MM.1S (cell line): ENCODE measurements at regions not wholly inside any gene's neighbourhood (a gene's known extent, or its start where the extent isn't known, plus 50 kb on each side); places are given as distances from the start of the nearest gene placed in this dataset.

Experiments
- EZH2 ChIP-seq: fragments of 300-600 bp; sonication (generic); optimal IDR thresholded peaks from 2 replicates; pipeline ENCODE3; 2017; ENCODE audit warnings: low read depth, mild to moderate bottlenecking, antibody characterized with exemption, low read length, mixed read lengths
- EZH2phosphoT487 ChIP-seq: fragments of 300-600 bp; sonication (generic); IDR thresholded peaks from 2 replicates; pipeline ENCODE4 v1.6.1; 2018; ENCODE audit warnings: antibody characterized with exemption, low read length
- TF ChIP-seq, protein P1 (sequence below): fragments of 300-600 bp; sonication (generic); IDR thresholded peaks from 2 replicates; pipeline ENCODE4 v1.5.1; 2016; ENCODE audit warnings: antibody characterized with exemption, low read length, mixed read lengths

DNA sequence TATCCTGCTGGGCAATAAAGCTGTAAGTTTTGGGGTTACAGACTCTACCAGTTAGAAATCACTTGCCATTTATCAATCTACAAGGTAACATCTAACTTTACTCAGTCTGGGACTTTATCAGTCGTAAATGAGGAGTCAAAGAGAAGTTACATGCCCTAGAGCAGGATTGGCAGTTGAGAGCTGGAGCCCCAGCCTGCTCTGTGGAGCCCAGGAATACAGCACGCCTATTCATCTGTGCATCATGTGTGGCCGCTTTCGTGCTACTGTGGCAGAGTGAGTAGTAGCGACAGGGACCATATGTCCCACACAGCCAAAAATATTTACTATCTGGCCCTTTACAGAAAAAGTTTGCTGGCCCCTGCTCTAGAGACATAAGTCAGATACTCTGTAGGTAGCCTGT is 152.5 kb upstream of the NTRK2 start:
- no peak for TF ChIP-seq EZH2phosphoT487
- TF ChIP-seq, protein P1, sequence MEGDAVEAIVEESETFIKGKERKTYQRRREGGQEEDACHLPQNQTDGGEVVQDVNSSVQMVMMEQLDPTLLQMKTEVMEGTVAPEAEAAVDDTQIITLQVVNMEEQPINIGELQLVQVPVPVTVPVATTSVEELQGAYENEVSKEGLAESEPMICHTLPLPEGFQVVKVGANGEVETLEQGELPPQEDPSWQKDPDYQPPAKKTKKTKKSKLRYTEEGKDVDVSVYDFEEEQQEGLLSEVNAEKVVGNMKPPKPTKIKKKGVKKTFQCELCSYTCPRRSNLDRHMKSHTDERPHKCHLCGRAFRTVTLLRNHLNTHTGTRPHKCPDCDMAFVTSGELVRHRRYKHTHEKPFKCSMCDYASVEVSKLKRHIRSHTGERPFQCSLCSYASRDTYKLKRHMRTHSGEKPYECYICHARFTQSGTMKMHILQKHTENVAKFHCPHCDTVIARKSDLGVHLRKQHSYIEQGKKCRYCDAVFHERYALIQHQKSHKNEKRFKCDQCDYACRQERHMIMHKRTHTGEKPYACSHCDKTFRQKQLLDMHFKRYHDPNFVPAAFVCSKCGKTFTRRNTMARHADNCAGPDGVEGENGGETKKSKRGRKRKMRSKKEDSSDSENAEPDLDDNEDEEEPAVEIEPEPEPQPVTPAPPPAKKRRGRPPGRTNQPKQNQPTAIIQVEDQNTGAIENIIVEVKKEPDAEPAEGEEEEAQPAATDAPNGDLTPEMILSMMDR = no peak
- TF ChIP-seq EZH2 = no peak
